ENCODE measurements at regions not wholly inside any gene's neighbourhood (a gene's known extent, or its start where the extent isn't known, plus 50 kb on each side); places are given as distances from the start of the nearest gene placed in this dataset.

DNA sequence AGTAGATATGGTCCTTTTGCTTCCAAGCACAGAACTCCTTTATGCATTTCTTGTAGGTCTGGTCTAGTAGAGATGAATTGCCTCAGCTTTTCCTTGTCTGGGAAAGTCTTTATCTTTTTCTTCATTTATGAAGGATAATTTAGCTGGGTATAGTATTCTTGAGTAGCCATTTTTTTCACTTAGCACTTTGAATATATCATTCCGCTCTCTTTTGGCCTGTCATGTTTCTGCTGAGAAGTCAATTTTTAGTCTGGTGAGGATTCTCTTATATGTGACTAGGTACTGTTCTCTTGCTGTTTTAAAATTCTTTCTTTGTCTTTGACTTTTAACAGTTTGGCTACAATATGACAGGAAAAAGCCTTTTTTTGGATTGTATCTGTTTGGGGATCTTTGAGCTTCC is 68.6 kb upstream of the IMMP2L start:
- TF ChIP-seq FOS (IDR thresholded peaks at IDR 0.05; ENCODE audit: low read depth, low read length) (no peak), RAD21 (IDR thresholded peaks at IDR 0.05; ENCODE audit: low read length) (no peak)

All from IMR-90 (cell line).